WERI-Rb-1 (cell line): ENCODE measurements at regions not wholly inside any gene's neighbourhood (a gene's known extent, or its start where the extent isn't known, plus 50 kb on each side); places are given as distances from the start of the nearest gene placed in this dataset.

Source experiments
- DNase-seq: peaks from one replicate; pipeline ENCODE4 v3.0.0-alpha.2; 2020
- H3K27ac ChIP-seq: fragments of 250-450 bp; sonication (Bioruptor Pico); 2 replicates; pipeline ENCODE4 v1.5.1; 2020; ENCODE audit warnings: mild to moderate bottlenecking, moderate library complexity
- H3K27me3 ChIP-seq: fragments of 250-450 bp; sonication (Bioruptor Pico); 2 replicates; pipeline ENCODE4 v1.5.1; 2021; ENCODE audit warnings: mild to moderate bottlenecking, low read depth, moderate library complexity; ENCODE audit not compliant: insufficient read depth, severe bottlenecking
- H3K36me3 ChIP-seq: fragments of 250-450 bp; sonication (Bioruptor Pico); 2 replicates; pipeline ENCODE4 v1.5.1; 2020; ENCODE audit warnings: mild to moderate bottlenecking, moderate library complexity
- H3K4me3 ChIP-seq: 2 replicates; pipeline ENCODE4 v1.5.1; 2011; ENCODE audit warnings: low read depth, mild to moderate bottlenecking, control low read depth, low read length
- H3K9me3 ChIP-seq: fragments of 250-450 bp; sonication (Bioruptor Pico); 2 replicates; pipeline ENCODE4 v1.5.1; 2021; ENCODE audit warnings: mild to moderate bottlenecking, moderate library complexity; ENCODE audit not compliant: severe bottlenecking
- TF ChIP-seq, protein P1 (sequence below): IDR thresholded peaks from 2 replicates; pipeline ENCODE4 v1.5.1; 2011; ENCODE audit warnings: low read depth, mild to moderate bottlenecking, control low read depth, inconsistent platforms, low read length

DNA sequence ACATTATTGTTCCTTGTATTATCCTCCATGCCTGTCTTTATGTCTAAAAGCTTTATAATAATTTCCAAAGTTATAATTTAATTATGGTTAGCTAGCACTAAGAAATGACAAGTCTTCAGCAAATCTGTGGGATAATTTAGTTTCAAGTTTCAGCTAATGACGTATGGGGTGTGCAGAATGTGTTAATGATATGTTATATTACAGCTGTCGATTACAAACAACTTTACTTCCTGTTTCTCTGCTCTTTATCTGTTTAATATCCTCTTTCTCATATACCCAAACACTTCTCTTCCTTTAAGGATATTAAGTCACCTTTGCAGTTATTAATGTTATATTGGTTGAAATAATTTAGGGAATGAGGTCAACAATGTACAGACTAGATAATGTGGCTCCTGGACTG, 161.8 kb downstream of the CASP12 start:
- no peak overlapping the region for H3K27ac ChIP-seq
- H3K4me3 ChIP-seq, result no peak overlapping the region
- TF ChIP-seq, protein P1, sequence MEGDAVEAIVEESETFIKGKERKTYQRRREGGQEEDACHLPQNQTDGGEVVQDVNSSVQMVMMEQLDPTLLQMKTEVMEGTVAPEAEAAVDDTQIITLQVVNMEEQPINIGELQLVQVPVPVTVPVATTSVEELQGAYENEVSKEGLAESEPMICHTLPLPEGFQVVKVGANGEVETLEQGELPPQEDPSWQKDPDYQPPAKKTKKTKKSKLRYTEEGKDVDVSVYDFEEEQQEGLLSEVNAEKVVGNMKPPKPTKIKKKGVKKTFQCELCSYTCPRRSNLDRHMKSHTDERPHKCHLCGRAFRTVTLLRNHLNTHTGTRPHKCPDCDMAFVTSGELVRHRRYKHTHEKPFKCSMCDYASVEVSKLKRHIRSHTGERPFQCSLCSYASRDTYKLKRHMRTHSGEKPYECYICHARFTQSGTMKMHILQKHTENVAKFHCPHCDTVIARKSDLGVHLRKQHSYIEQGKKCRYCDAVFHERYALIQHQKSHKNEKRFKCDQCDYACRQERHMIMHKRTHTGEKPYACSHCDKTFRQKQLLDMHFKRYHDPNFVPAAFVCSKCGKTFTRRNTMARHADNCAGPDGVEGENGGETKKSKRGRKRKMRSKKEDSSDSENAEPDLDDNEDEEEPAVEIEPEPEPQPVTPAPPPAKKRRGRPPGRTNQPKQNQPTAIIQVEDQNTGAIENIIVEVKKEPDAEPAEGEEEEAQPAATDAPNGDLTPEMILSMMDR, result no peak
- H3K36me3 ChIP-seq, result no peaks in the 10 kb centered on the region
- no peak for DNase-seq
- H3K9me3 ChIP-seq, result no peaks in the 10 kb centered on the region
- no peaks in the 10 kb centered on the region for H3K27me3 ChIP-seq

DNA sequence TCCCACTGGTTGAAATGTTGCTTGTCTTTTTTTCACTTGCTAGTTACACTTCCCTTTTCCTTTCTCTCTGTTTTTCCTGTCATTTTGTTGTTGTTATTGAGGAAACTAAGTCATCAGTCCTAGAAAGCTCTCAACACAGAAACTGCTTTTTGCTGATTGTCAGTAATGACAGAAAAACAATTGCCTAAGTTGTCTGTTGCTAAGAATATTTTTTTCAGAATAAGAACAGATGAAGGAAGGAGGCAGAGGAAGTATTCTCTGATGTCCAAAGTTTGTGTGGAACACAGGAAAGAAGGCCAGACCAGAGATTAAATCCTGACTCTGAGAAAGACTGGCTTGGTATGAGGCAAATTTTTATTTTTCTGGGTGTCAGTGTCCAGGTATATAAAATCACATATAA, 163.3 kb downstream of the CASP12 start:
- TF ChIP-seq, protein P1, result no peak
- no peak for DNase-seq
- Histone ChIP-seq H3K27me3 (no peaks in the 10 kb centered on the region), H3K27ac (no peak overlapping the region), H3K4me3 (no peak overlapping the region), H3K9me3 (no peaks in the 10 kb centered on the region), H3K36me3 (no peaks in the 10 kb centered on the region)

DNA sequence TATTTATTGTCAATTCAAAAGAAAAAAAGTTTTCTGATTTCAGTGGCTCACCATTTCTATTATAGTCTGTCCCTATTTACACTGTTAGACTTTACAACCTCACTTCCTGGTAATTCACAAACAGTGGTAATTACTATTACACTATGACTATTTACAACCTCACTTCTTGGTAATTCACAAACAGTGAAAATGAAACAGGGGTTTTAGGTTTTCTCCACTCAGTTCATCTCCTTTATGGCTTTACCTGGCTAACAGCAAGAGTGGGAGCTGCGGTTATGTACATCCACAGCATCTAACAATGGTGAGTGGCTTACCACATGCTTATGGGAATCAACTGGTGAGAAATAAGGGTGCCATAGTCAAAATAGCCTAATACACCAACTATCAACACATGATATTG, 166.4 kb downstream of the CASP12 start:
- no peak for DNase-seq
- H3K4me3 ChIP-seq, result no peak overlapping the region
- TF ChIP-seq, protein P1, result no peak
- H3K9me3 ChIP-seq, result no peaks in the 10 kb centered on the region
- no peaks in the 10 kb centered on the region for H3K36me3 ChIP-seq
- H3K27me3 ChIP-seq, result no peaks in the 10 kb centered on the region
- H3K27ac ChIP-seq, result no peak overlapping the region

DNA sequence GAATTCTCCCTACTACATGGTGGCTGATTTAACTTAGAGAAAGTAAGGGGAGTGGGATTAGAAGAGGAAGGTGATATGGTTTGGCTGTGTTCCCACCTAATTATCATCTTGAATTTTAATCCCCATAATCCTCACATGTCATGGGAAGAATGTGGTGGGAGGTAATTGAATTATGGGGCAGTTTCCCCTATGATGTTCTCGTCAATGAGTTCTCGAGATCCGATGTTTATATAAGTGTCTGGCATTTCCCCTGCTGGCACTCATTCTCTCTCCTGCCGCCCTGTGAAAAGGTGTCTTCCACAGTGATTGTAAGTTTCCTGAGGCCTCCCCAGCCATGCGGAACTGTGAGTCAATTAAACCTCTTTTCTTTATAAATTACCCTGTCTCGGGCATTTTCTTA, 169.3 kb downstream of the CASP12 start:
- TF ChIP-seq, protein P1, result no peak
- no peak for DNase-seq
- Histone ChIP-seq H3K27me3 (no peaks in the 10 kb centered on the region), H3K9me3 (no peaks in the 10 kb centered on the region), H3K4me3 (no peak overlapping the region), H3K27ac (no peak overlapping the region), H3K36me3 (no peaks in the 10 kb centered on the region)

DNA sequence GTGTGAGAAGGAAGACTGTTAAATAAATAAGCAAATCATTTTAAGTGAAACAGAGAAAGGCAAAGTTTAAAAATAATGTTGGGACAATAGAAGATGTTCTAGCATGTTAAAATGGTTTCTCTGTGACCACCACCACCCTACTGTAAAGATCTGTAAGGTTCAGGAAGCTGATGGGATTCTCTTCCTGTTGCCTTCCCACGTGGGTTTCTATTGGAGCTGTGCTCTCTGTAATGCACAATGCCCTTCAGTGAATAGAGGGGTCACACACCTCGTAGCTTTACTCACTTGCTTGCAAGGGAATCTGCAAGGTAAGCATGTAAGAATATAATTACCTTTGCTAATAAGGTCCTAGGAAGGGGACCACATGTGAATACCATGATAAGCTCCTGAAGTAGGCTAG, 170.5 kb downstream of the CASP12 start:
- H3K27me3 ChIP-seq, result no peaks in the 10 kb centered on the region
- TF ChIP-seq, protein P1, result no peak
- no peaks in the 10 kb centered on the region for H3K36me3 ChIP-seq
- no peak for DNase-seq
- no peaks in the 10 kb centered on the region for H3K9me3 ChIP-seq
- H3K4me3 ChIP-seq, result no peak overlapping the region
- no peak overlapping the region for H3K27ac ChIP-seq

DNA sequence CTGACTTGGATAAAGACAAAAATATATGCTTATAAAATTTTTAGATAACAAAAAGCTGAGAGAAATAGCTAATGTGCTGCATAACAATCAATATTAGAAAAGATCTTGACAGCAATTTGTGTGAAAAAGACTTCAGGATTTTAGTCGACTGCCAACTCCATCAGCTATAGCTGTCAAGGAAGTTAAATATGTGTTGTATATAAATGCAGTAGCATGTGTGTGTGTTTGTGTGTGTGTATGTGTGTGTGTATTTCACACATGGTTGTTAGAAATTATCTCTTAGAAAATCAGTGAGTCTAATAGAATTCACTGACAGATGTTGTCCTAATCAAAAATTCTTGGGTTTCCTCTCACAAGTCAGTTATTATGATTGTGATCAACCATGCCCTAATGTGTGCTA, 171.2 kb downstream of the CASP12 start:
- no peaks in the 10 kb centered on the region for H3K36me3 ChIP-seq
- DNase-seq, result no peak
- TF ChIP-seq, protein P1, result no peak
- no peaks in the 10 kb centered on the region for H3K9me3 ChIP-seq
- H3K4me3 ChIP-seq, result no peak overlapping the region
- no peaks in the 10 kb centered on the region for H3K27me3 ChIP-seq
- no peak overlapping the region for H3K27ac ChIP-seq
